IMR-90 (cell line): ENCODE measurements at regions not wholly inside any gene's neighbourhood (a gene's known extent, or its start where the extent isn't known, plus 50 kb on each side); places are given as distances from the start of the nearest gene placed in this dataset.

Experiments used
- ATAC-seq: fragments of 200-7000 bp; cut with Tn5 transposase; 2 replicates; pipeline ENCODE4 v1.9.1; 2020; ENCODE audit warnings: low read depth, mild to moderate bottlenecking, moderate library complexity
- BruUV-seq: library from RNA; stranded (reverse); fragments of 400-500 nt; replicated peaks from 2 replicates; lab custom pipeline; 2021; lab: Mats Ljungman, UMichigan
- CTCF ChIA-PET: fragments of 300-600 bp; formaldehyde crosslinking; extraction: SDS; loops from one replicate; lab custom pipeline; 2021; ENCODE audit warnings: antibody characterized with exemption; lab: Yijun Ruan, JAX
- POLR2A ChIA-PET: fragments of 300-600 bp; sonication (Branson Sonifier 250); formaldehyde crosslinking; loops from one replicate; lab custom pipeline; 2022; ENCODE audit warnings: antibody characterized with exemption; ENCODE audit not compliant: unreplicated experiment; lab: Charles Lee
- DNase-seq: peaks from one replicate; pipeline ENCODE4 v3.0.0; 2013
- H2AFZ ChIP-seq: replicated peaks from 2 replicates; pipeline ENCODE3; 2013; ENCODE audit warnings: low read length, mild to moderate bottlenecking; ENCODE audit not compliant: poor library complexity
- H2AK5ac ChIP-seq: 2 replicates; pipeline ENCODE4 v1.6.1; 2013; ENCODE audit warnings: low read depth, low read length, inconsistent platforms
- H2AK9ac ChIP-seq: replicated peaks from 2 replicates; pipeline ENCODE3; 2013; ENCODE audit warnings: mild to moderate bottlenecking, low read depth, low read length, moderate library complexity; ENCODE audit not compliant: poor library complexity
- H2BK120ac ChIP-seq: 2 replicates; pipeline ENCODE4 v1.6.1; 2013; ENCODE audit warnings: low read depth, low read length, inconsistent platforms
- H2BK15ac ChIP-seq: 3 replicates; pipeline ENCODE4 v1.6.1; 2013; ENCODE audit warnings: low read depth, low read length, inconsistent platforms
- H2BK20ac ChIP-seq: 2 replicates; pipeline ENCODE4 v1.6.1; 2013; ENCODE audit warnings: low read depth, mild to moderate bottlenecking, inconsistent platforms, low read length, moderate library complexity
- H2BK5ac ChIP-seq: 2 replicates; pipeline ENCODE4 v1.6.1; 2013; ENCODE audit warnings: mild to moderate bottlenecking, low read depth, low read length, inconsistent platforms; ENCODE audit not compliant: poor library complexity, severe bottlenecking
- H3K14ac ChIP-seq: replicated peaks from 2 replicates; pipeline ENCODE4 v1.6.1; 2013; ENCODE audit warnings: low read depth, low read length, inconsistent platforms
- H3K18ac ChIP-seq: 2 replicates; pipeline ENCODE4 v1.6.1; 2013; ENCODE audit warnings: low read depth, low read length, control low read depth
- H3K23ac ChIP-seq: 2 replicates; pipeline ENCODE4 v1.6.1; 2013; ENCODE audit warnings: low read depth, low read length, inconsistent platforms
- H3K27ac ChIP-seq: 2 replicates; pipeline ENCODE4 v1.5.1; 2013; ENCODE audit warnings: mild to moderate bottlenecking, control low read depth, low read length; ENCODE audit not compliant: insufficient read depth
- H3K27me3 ChIP-seq: 2 replicates; pipeline ENCODE4 v1.6.1; 2013; ENCODE audit warnings: low read length; ENCODE audit not compliant: control insufficient read depth, insufficient read depth
- H3K36me3 ChIP-seq: 2 replicates; pipeline ENCODE4 v1.6.1; 2013; ENCODE audit warnings: low read length, mixed read lengths; ENCODE audit not compliant: control insufficient read depth, insufficient read depth
- H3K4ac ChIP-seq: 2 replicates; pipeline ENCODE4 v1.6.1; 2013; ENCODE audit warnings: low read depth, low read length, inconsistent platforms
- H3K4me1 ChIP-seq: 2 replicates; pipeline ENCODE4 v1.6.1; 2013; ENCODE audit warnings: low read length, mixed read lengths; ENCODE audit not compliant: control insufficient read depth, insufficient read depth
- H3K4me2 ChIP-seq: 2 replicates; pipeline ENCODE4 v1.6.1; 2013; ENCODE audit warnings: low read depth, mild to moderate bottlenecking, control low read depth, low read length, moderate library complexity
- H3K4me3 ChIP-seq: 2 replicates; pipeline ENCODE4 v1.5.1; 2013; ENCODE audit warnings: low read depth, mild to moderate bottlenecking, control low read depth, low read length, moderate library complexity; ENCODE audit not compliant: insufficient read depth
- H3K56ac ChIP-seq: 2 replicates; pipeline ENCODE4 v1.6.1; 2013; ENCODE audit warnings: low read length, inconsistent platforms; ENCODE audit not compliant: insufficient read depth; ENCODE audit errors: extremely low read depth
- H3K79me1 ChIP-seq, 2 experiments: 2 replicates each; pipeline ENCODE4 v1.6.1; 2013; ENCODE audit warnings: low read length in 2 of 2, inconsistent platforms in 1 of 2, low read depth in 1 of 2
- H3K9ac ChIP-seq: 2 replicates; pipeline ENCODE4 v1.6.1; 2013; ENCODE audit warnings: low read depth, low read length, control low read depth
- H3K9me1 ChIP-seq: 2 replicates; pipeline ENCODE4 v1.6.1; 2013; ENCODE audit warnings: low read length, inconsistent platforms; ENCODE audit not compliant: insufficient read depth
- H3K9me3 ChIP-seq: 2 replicates; pipeline ENCODE4 v1.6.1; 2013; ENCODE audit warnings: low read length; ENCODE audit not compliant: control insufficient read depth, insufficient read depth
- H4K20me1 ChIP-seq: 2 replicates; pipeline ENCODE4 v1.6.1; 2013; ENCODE audit warnings: low read length, inconsistent platforms; ENCODE audit not compliant: insufficient read depth
- H4K5ac ChIP-seq: 2 replicates; pipeline ENCODE4 v1.6.1; 2013; ENCODE audit warnings: mild to moderate bottlenecking, low read depth, low read length, control low read depth
- H4K8ac ChIP-seq, 2 experiments: 2 replicates each; pipeline ENCODE4 v1.6.1; 2013; ENCODE audit warnings: low read depth in 2 of 2, low read length in 2 of 2, control low read depth in 1 of 2, inconsistent platforms in 1 of 2
- H4K91ac ChIP-seq: 2 replicates; pipeline ENCODE4 v1.6.1; 2013; ENCODE audit warnings: low read depth, low read length, inconsistent platforms; ENCODE audit not compliant: insufficient read depth
- BHLHE40 ChIP-seq: fragments of 150-350 bp; IDR thresholded peaks from 2 replicates; pipeline ENCODE4 v1.6.1; 2016; ENCODE audit warnings: mild to moderate bottlenecking, low read depth, low read length
- CEBPB ChIP-seq: IDR thresholded peaks from 2 replicates; pipeline ENCODE4 v1.6.1; 2012; ENCODE audit warnings: low read depth, low read length, improper control_type of control experiment
- CTCF ChIP-seq: conservative IDR thresholded peaks from 2 replicates; pipeline ENCODE4 v1.5.1; 2012; ENCODE audit warnings: mild to moderate bottlenecking, low read depth, low read length, improper control_type of control experiment
- FOS ChIP-seq: fragments of 150-350 bp; IDR thresholded peaks from 2 replicates; pipeline ENCODE4 v1.6.1; 2016; ENCODE audit warnings: low read depth, low read length
- MAFK ChIP-seq: IDR thresholded peaks from 2 replicates; pipeline ENCODE4 v1.6.1; 2012; ENCODE audit warnings: low read depth, low read length, improper control_type of control experiment
- MXI1 ChIP-seq: IDR thresholded peaks from 2 replicates; pipeline ENCODE4 v1.6.1; 2012; ENCODE audit warnings: low read depth, mild to moderate bottlenecking, low read length, moderate library complexity, borderline replicate concordance
- POLR2A ChIP-seq: IDR thresholded peaks from 2 replicates; pipeline ENCODE4 v1.6.1; 2012; ENCODE audit warnings: mild to moderate bottlenecking, low read depth, low read length
- RCOR1 ChIP-seq: IDR thresholded peaks from 2 replicates; pipeline ENCODE4 v1.6.1; 2012; ENCODE audit warnings: mild to moderate bottlenecking, low read length, improper control_type of control experiment; ENCODE audit not compliant: insufficient replicate concordance
- WGBS, 2 experiments: methylation state at CpG; one replicate each; pipeline versions ENCODE4 v1.1.5 to v1.1.7; 2013; ENCODE audit warnings: missing lambda C conversion rate in 2 of 2; ENCODE audit not compliant: insufficient read length in 1 of 2; ENCODE audit errors: extremely low coverage in 2 of 2; 5-methylcytosine and 5-hydroxymethylcytosine counted together
- dilution Hi-C: fragments of 300-500 bp; cut with HindIII; formaldehyde crosslinking; loops from one replicate; pipeline ENCODE4 v1.14.3; 2018; ENCODE audit warnings: low sequenced_read_pairs; ENCODE audit not compliant: unreplicated experiment
- in situ Hi-C: fragments of 300-500 bp; cut with MboI; formaldehyde crosslinking; loops from 3 replicates; pipeline ENCODE4 v1.14.3; 2019; ENCODE audit warnings: low sequenced_read_pairs, inconsistent platforms, mixed read lengths
- intact Hi-C: fragments of 100-400 bp; cut with micrococcal nuclease; formaldehyde crosslinking; loops from 2 replicates; pipeline ENCODE4 v1.10.0; 2022

GRCh38 chr5:124148574-124148973, 597.9 kb downstream of the ZNF608 start:
- Histone ChIP-seq H2BK120ac (no peak overlapping the region), H3K14ac (no peak overlapping the region), H3K36me3 (no peaks in the 10 kb centered on the region), H3K4me3 (no peak overlapping the region), H3K9ac (no peak overlapping the region), H3K4ac (no peak overlapping the region), H4K20me1 (no peaks in the 10 kb centered on the region), H3K9me3 (no peaks in the 10 kb centered on the region), H3K4me2 (no peak overlapping the region), H3K9me1 (no peaks in the 10 kb centered on the region), H4K8ac (no peak overlapping the region), H3K79me1 (no peaks in the 10 kb centered on the region), H2AFZ (no peak overlapping the region), H2BK20ac (no peak overlapping the region), H3K56ac (no peak overlapping the region), H2BK5ac (no peak overlapping the region), H3K27me3 (no peaks in the 10 kb centered on the region), H2AK9ac (no peak overlapping the region), H2AK5ac (no peak overlapping the region), H3K27ac (no peak overlapping the region), H2BK15ac (no peak overlapping the region), H3K18ac (no peak overlapping the region), H4K91ac (no peak overlapping the region), H4K5ac (no peak overlapping the region), H3K4me1 (no peaks in the 10 kb centered on the region), H3K23ac (no peak overlapping the region)
- dilution Hi-C loops = no loop called here
- POLR2A ChIA-PET = no interaction called here
- WGBS, 2 experiments = no CpG with 5 or more reads among the region's 2 CpGs
- no peak for DNase-seq
- CTCF ChIA-PET = no interaction called here
- intact Hi-C loops = no loop called here
- TF ChIP-seq CTCF (no peak), BHLHE40 (no peak), CEBPB (no peak), FOS (no peak), MXI1 (no peak), RCOR1 (no peak), MAFK (no peak), POLR2A (no peak)
- no peak for ATAC-seq
- in situ Hi-C loops = no loop called here
- BruUV-seq = no TSS peak
